Smooth muscle cell (in vitro differentiated cells): ENCODE measurements at regions not wholly inside any gene's neighbourhood (a gene's known extent, or its start where the extent isn't known, plus 50 kb on each side); places are given as distances from the start of the nearest gene placed in this dataset.

Source experiments
- DNase-seq: peaks from one replicate; lab custom pipeline; 2025; ENCODE audit not compliant: unreplicated experiment; lab: John Stamatoyannopoulos, UW
- H2AFZ ChIP-seq: fragments of 200-600 bp; sonication (generic); 2 replicates; pipeline ENCODE4 v1.6.0; 2016; ENCODE audit warnings: antibody characterized with exemption, low read depth, mild to moderate bottlenecking
- H3F3A ChIP-seq: fragments of 200-600 bp; sonication (generic); 2 replicates; pipeline ENCODE4 v1.6.0; 2017; ENCODE audit warnings: antibody characterized with exemption, low read depth
- H3K27ac ChIP-seq: fragments of 200-600 bp; sonication (generic); 2 replicates; pipeline ENCODE4 v1.5.1; 2016; ENCODE audit warnings: low read depth, mild to moderate bottlenecking
- H3K27me3 ChIP-seq: fragments of 200-600 bp; sonication (generic); 2 replicates; pipeline ENCODE4 v1.6.1; 2016; ENCODE audit warnings: low read depth, mild to moderate bottlenecking
- H3K36me3 ChIP-seq: fragments of 200-600 bp; sonication (generic); 2 replicates; pipeline ENCODE4 v1.5.1; 2016; ENCODE audit warnings: low read depth
- H3K4me1 ChIP-seq: fragments of 200-600 bp; sonication (generic); 2 replicates; pipeline ENCODE4 v1.5.1; 2016; ENCODE audit warnings: low read depth
- H3K4me2 ChIP-seq: fragments of 200-600 bp; sonication (generic); 2 replicates; pipeline ENCODE4 v1.6.0; 2016; ENCODE audit warnings: mild to moderate bottlenecking
- H3K4me3 ChIP-seq: fragments of 200-600 bp; sonication (generic); 2 replicates; pipeline ENCODE4 v1.5.1; 2016; ENCODE audit warnings: mild to moderate bottlenecking
- H3K79me2 ChIP-seq: fragments of 200-600 bp; sonication (generic); 2 replicates; pipeline ENCODE4 v1.6.0; 2016; ENCODE audit warnings: low read depth, mild to moderate bottlenecking
- H3K9ac ChIP-seq: fragments of 200-600 bp; sonication (generic); 2 replicates; pipeline ENCODE4 v1.6.0; 2016; ENCODE audit warnings: low read depth
- H3K9me3 ChIP-seq: fragments of 200-600 bp; sonication (generic); replicated peaks from 2 replicates; pipeline ENCODE4 v1.5.1; 2016; ENCODE audit warnings: low read depth
- H4K20me1 ChIP-seq: fragments of 200-600 bp; sonication (generic); 2 replicates; pipeline ENCODE4 v1.6.0; 2016; ENCODE audit warnings: low read depth
- CTCF ChIP-seq: fragments of 200-600 bp; sonication (generic); IDR thresholded peaks from 2 replicates; pipeline ENCODE4 v1.5.1; 2017; ENCODE audit warnings: borderline replicate concordance, mild to moderate bottlenecking, antibody characterized with exemption; ENCODE audit not compliant: insufficient read depth, poor library complexity, severe bottlenecking
- WGBS: methylation state at CpG from one replicate; pipeline ENCODE4 v1.1.7; 2016; ENCODE audit warnings: low lambda C conversion rate; 5-methylcytosine and 5-hydroxymethylcytosine counted together

GRCh38 chr5:168008555-168008954 is 282.9 kb upstream of the WWC1 start:
- H2AFZ ChIP-seq, result no peak overlapping the region
- peaks cover 4% of the 10 kb centered on the region for H3K4me1 ChIP-seq
- no peaks in the 10 kb centered on the region for H4K20me1 ChIP-seq
- no peak for DNase-seq
- no peaks in the 10 kb centered on the region for H3K79me2 ChIP-seq
- no peak overlapping the region for H3K4me3 ChIP-seq
- H3F3A ChIP-seq, result peaks cover 6% of the 10 kb centered on the region
- H3K9me3 ChIP-seq, result no peaks in the 10 kb centered on the region
- WGBS, result 92% methylated on average over 4 of the region's 4 CpGs
- no peak overlapping the region for H3K4me2 ChIP-seq
- TF ChIP-seq CTCF, result no peak
- no peak overlapping the region for H3K9ac ChIP-seq
- H3K27ac ChIP-seq, result no peak overlapping the region
- no peaks in the 10 kb centered on the region for H3K27me3 ChIP-seq
- no peaks in the 10 kb centered on the region for H3K36me3 ChIP-seq

- Histone ChIP-seq H3K4me1 (peaks cover 4% of the 10 kb centered on the region), H3K79me2 (no peaks in the 10 kb centered on the region), H3F3A (no peaks in the 10 kb centered on the region), H3K9me3 (no peaks in the 10 kb centered on the region), H3K4me3 (no peak overlapping the region), H2AFZ (no peak overlapping the region), H4K20me1 (no peaks in the 10 kb centered on the region), H3K4me2 (no peak overlapping the region), H3K9ac (no peak overlapping the region), H3K36me3 (no peaks in the 10 kb centered on the region), H3K27ac (no peak overlapping the region), H3K27me3 (no peaks in the 10 kb centered on the region)
- WGBS, result 93% methylated on average over 6 of the region's 6 CpGs
- TF ChIP-seq CTCF, result no peak
- no peak for DNase-seq
Measured at GRCh38 chr5:168011096-168011495, 280.3 kb upstream of the WWC1 start.

- 89% methylated on average over 5 of the region's 5 CpGs for WGBS
- H2AFZ ChIP-seq, result no peak overlapping the region
- no peaks in the 10 kb centered on the region for H3F3A ChIP-seq
- no peaks in the 10 kb centered on the region for H4K20me1 ChIP-seq
- H3K4me2 ChIP-seq, result no peak overlapping the region
- H3K9me3 ChIP-seq, result no peaks in the 10 kb centered on the region
- H3K4me1 ChIP-seq, result no peaks in the 10 kb centered on the region
- no peak for DNase-seq
- H3K79me2 ChIP-seq, result no peaks in the 10 kb centered on the region
- no peak overlapping the region for H3K4me3 ChIP-seq
- no peak overlapping the region for H3K9ac ChIP-seq
- H3K27ac ChIP-seq, result no peak overlapping the region
- no peak for TF ChIP-seq CTCF
- no peaks in the 10 kb centered on the region for H3K36me3 ChIP-seq
- H3K27me3 ChIP-seq, result no peaks in the 10 kb centered on the region
Measured at GRCh38 chr5:168012006-168012405, 279.4 kb upstream of the WWC1 start.

GRCh38 chr5:168013546-168013945 is 277.9 kb upstream of the WWC1 start:
- H3K9ac ChIP-seq, result no peak overlapping the region
- no peaks in the 10 kb centered on the region for H3K36me3 ChIP-seq
- H3K4me2 ChIP-seq, result no peak overlapping the region
- no peaks in the 10 kb centered on the region for H3F3A ChIP-seq
- no peaks in the 10 kb centered on the region for H3K27me3 ChIP-seq
- no peak for TF ChIP-seq CTCF
- H3K4me3 ChIP-seq, result no peak overlapping the region
- 95% methylated on average over 4 of the region's 4 CpGs for WGBS
- DNase-seq, result no peak
- no peaks in the 10 kb centered on the region for H4K20me1 ChIP-seq
- H3K79me2 ChIP-seq, result no peaks in the 10 kb centered on the region
- no peak overlapping the region for H3K27ac ChIP-seq
- no peak overlapping the region for H2AFZ ChIP-seq
- H3K9me3 ChIP-seq, result no peaks in the 10 kb centered on the region
- no peaks in the 10 kb centered on the region for H3K4me1 ChIP-seq
